Smooth muscle cell (in vitro differentiated cells): ENCODE measurements at regions not wholly inside any gene's neighbourhood (a gene's known extent, or its start where the extent isn't known, plus 50 kb on each side); places are given as distances from the start of the nearest gene placed in this dataset.
"Not testable (repeated sequence)": the region's sequence is repeated elsewhere in the genome, so short reads cannot be mapped to it uniquely, and the experiment has no call there.

Experiments
- DNase-seq: peaks from one replicate; lab custom pipeline; 2025; ENCODE audit not compliant: unreplicated experiment; lab: John Stamatoyannopoulos, UW
- H2AFZ ChIP-seq: fragments of 200-600 bp; sonication (generic); 2 replicates; pipeline ENCODE4 v1.6.0; 2016; ENCODE audit warnings: antibody characterized with exemption, low read depth, mild to moderate bottlenecking
- H3F3A ChIP-seq: fragments of 200-600 bp; sonication (generic); 2 replicates; pipeline ENCODE4 v1.6.0; 2017; ENCODE audit warnings: antibody characterized with exemption, low read depth
- H3K27ac ChIP-seq: fragments of 200-600 bp; sonication (generic); 2 replicates; pipeline ENCODE4 v1.5.1; 2016; ENCODE audit warnings: low read depth, mild to moderate bottlenecking
- H3K27me3 ChIP-seq: fragments of 200-600 bp; sonication (generic); 2 replicates; pipeline ENCODE4 v1.6.1; 2016; ENCODE audit warnings: low read depth, mild to moderate bottlenecking
- H3K36me3 ChIP-seq: fragments of 200-600 bp; sonication (generic); 2 replicates; pipeline ENCODE4 v1.5.1; 2016; ENCODE audit warnings: low read depth
- H3K4me1 ChIP-seq: fragments of 200-600 bp; sonication (generic); 2 replicates; pipeline ENCODE4 v1.5.1; 2016; ENCODE audit warnings: low read depth
- H3K4me2 ChIP-seq: fragments of 200-600 bp; sonication (generic); 2 replicates; pipeline ENCODE4 v1.6.0; 2016; ENCODE audit warnings: mild to moderate bottlenecking
- H3K4me3 ChIP-seq: fragments of 200-600 bp; sonication (generic); 2 replicates; pipeline ENCODE4 v1.5.1; 2016; ENCODE audit warnings: mild to moderate bottlenecking
- H3K79me2 ChIP-seq: fragments of 200-600 bp; sonication (generic); 2 replicates; pipeline ENCODE4 v1.6.0; 2016; ENCODE audit warnings: low read depth, mild to moderate bottlenecking
- H3K9ac ChIP-seq: fragments of 200-600 bp; sonication (generic); 2 replicates; pipeline ENCODE4 v1.6.0; 2016; ENCODE audit warnings: low read depth
- H3K9me3 ChIP-seq: fragments of 200-600 bp; sonication (generic); replicated peaks from 2 replicates; pipeline ENCODE4 v1.5.1; 2016; ENCODE audit warnings: low read depth
- H4K20me1 ChIP-seq: fragments of 200-600 bp; sonication (generic); 2 replicates; pipeline ENCODE4 v1.6.0; 2016; ENCODE audit warnings: low read depth
- CTCF ChIP-seq: fragments of 200-600 bp; sonication (generic); IDR thresholded peaks from 2 replicates; pipeline ENCODE4 v1.5.1; 2017; ENCODE audit warnings: borderline replicate concordance, mild to moderate bottlenecking, antibody characterized with exemption; ENCODE audit not compliant: insufficient read depth, poor library complexity, severe bottlenecking
- WGBS: methylation state at CpG from one replicate; pipeline ENCODE4 v1.1.7; 2016; ENCODE audit warnings: low lambda C conversion rate; 5-methylcytosine and 5-hydroxymethylcytosine counted together

- Histone ChIP-seq H3K4me2 (no peak overlapping the region), H3K9me3 (no peaks in the 10 kb centered on the region), H3K4me3 (no peak overlapping the region), H3K27ac (no peak overlapping the region), H3K36me3 (no peaks in the 10 kb centered on the region), H3F3A (no peaks in the 10 kb centered on the region), H3K79me2 (no peaks in the 10 kb centered on the region), H3K4me1 (no peaks in the 10 kb centered on the region), H3K27me3 (no peaks in the 10 kb centered on the region), H3K9ac (no peak overlapping the region), H4K20me1 (no peaks in the 10 kb centered on the region), H2AFZ (no peak overlapping the region)
- TF ChIP-seq CTCF = no peak
- no peak for DNase-seq
- WGBS = 90% methylated on average over 19 of the region's 19 CpGs
These were observed 438.9 kb upstream of the ZNF337 start for GRCh38 chr20:26135325-26136110.

GRCh38 chr20:26134606-26135005 is 438.0 kb upstream of the ZNF337 start:
- no peaks in the 10 kb centered on the region for H3K4me1 ChIP-seq
- 95% methylated on average over 9 of the region's 10 CpGs for WGBS
- no peaks in the 10 kb centered on the region for H4K20me1 ChIP-seq
- H3K36me3 ChIP-seq = no peaks in the 10 kb centered on the region
- no peak overlapping the region for H3K4me3 ChIP-seq
- H3K79me2 ChIP-seq = no peaks in the 10 kb centered on the region
- no peaks in the 10 kb centered on the region for H3F3A ChIP-seq
- no peak overlapping the region for H3K9ac ChIP-seq
- no peak overlapping the region for H2AFZ ChIP-seq
- no peaks in the 10 kb centered on the region for H3K27me3 ChIP-seq
- H3K4me2 ChIP-seq = no peak overlapping the region
- H3K9me3 ChIP-seq = no peaks in the 10 kb centered on the region
- TF ChIP-seq CTCF = no peak
- no peak overlapping the region for H3K27ac ChIP-seq
- no peak for DNase-seq

DNA sequence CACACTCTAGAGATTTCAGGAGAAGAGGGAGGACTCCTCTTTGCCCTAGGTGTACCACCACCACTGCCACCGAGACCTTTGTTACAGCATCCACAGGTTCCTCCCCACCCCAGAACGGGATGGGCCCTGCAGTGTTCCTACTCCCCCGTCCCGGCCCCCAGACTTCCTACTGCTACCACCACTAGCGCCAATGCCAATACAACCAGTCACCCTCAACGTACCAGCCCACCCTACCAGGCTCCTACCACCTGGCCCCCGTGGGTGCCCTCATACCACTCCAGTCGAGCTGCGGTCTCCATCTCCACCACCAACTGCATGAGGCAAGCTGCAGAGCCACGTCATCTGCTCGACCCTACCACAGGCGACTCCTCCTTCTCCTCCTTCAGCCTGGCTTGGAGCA is 437.1 kb upstream of the ZNF337 start:
- H3K27me3 ChIP-seq, H3K4me1 ChIP-seq, H2AFZ ChIP-seq, H3K79me2 ChIP-seq, H3K4me2 ChIP-seq, H3K36me3 ChIP-seq, H3K9me3 ChIP-seq, H3K9ac ChIP-seq, H3F3A ChIP-seq, H4K20me1 ChIP-seq, H3K4me3 ChIP-seq, DNase-seq, H3K27ac ChIP-seq: not testable (repeated sequence)
- WGBS = 89% methylated on average over 7 of the region's 12 CpGs

DNA sequence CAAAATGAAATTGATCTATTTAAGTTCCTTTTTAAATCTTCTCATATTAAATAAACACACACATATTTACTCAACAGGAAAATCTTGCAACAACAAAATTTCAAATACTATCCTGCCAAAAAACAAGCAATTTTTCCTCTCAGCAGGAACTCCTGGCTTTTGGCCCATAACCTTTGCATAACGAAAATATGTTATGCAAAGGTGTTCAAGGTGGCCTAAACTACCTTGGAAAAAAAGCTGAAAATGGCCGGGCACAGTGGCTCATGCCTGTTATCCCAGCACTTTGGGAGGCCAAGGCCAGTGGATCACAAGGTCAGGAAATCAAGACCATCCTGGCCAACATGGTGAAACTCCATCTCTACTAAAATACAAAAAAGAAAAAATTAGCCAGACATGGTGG is 424.3 kb upstream of the ZNF337 start:
- WGBS = 85% methylated on average over 2 of the region's 2 CpGs
- DNase-seq = not testable (repeated sequence)

GRCh38 chr20:26094498-26094897 is 397.8 kb upstream of the ZNF337 start:
- H3K9ac ChIP-seq, H3K36me3 ChIP-seq, H2AFZ ChIP-seq, H3K4me3 ChIP-seq, DNase-seq, H3K4me2 ChIP-seq, H3K27me3 ChIP-seq, H3K27ac ChIP-seq, H3F3A ChIP-seq, H4K20me1 ChIP-seq, H3K79me2 ChIP-seq, H3K9me3 ChIP-seq, H3K4me1 ChIP-seq: not testable (repeated sequence)
- 80% methylated on average over 1 of the region's 1 CpG for WGBS

More for the DNA sequence above, 424.3 kb upstream of the ZNF337 start:
- not testable (repeated sequence) for H4K20me1 ChIP-seq, H3K4me2 ChIP-seq, H3K36me3 ChIP-seq, H3F3A ChIP-seq, H3K4me3 ChIP-seq, H3K27ac ChIP-seq, H3K27me3 ChIP-seq, H3K9ac ChIP-seq, H3K9me3 ChIP-seq, H3K79me2 ChIP-seq, H3K4me1 ChIP-seq, H2AFZ ChIP-seq

DNA sequence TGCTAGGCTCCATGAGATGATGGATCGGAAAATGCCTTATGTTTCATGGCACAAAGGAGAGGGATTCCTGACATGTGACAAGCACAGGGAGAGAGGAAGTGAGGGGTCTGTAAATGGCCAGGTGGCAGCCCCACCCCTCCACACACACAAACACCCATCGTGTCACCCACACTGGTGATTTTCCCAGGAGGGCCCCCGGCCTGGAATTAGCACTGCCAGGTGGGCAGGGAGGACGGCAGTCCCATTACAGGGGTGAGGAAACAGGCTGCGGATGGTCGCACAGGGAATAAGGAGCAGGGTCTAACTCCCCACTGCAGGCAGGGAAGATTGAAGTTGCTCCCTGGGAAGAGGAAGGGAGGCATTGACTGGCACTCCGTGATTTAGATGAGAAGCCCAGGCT is 395.3 kb upstream of the ZNF337 start:
- H3K9me3 ChIP-seq, H3K79me2 ChIP-seq, H3K27me3 ChIP-seq, H3K4me1 ChIP-seq, H3F3A ChIP-seq, H3K4me2 ChIP-seq, H3K4me3 ChIP-seq, H2AFZ ChIP-seq, H3K36me3 ChIP-seq, H4K20me1 ChIP-seq, H3K9ac ChIP-seq, H3K27ac ChIP-seq, DNase-seq: not testable (repeated sequence)
- 87% methylated on average over 7 of the region's 7 CpGs for WGBS

DNA sequence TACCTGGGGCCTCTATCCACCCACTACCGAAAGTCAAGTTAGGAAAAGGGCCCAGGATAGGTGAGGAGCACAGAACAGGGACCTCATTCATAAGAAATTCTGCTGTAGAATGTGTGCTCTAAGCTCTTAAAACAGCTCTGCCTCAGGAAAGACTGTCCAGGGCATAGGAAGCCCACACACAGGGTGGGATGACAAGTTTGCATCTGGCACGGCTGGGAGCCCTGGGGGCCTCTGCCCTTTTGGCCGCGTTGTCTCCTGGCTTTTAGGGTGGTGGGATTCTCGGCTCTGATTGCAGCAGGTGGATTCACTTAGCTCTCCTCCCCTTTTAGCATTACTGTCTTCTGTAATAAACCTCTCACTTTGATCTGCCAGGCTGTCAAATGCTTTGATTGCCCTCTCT is 389.5 kb upstream of the ZNF337 start:
- not testable (repeated sequence) for H4K20me1 ChIP-seq, H2AFZ ChIP-seq, DNase-seq, H3K4me3 ChIP-seq, H3K9me3 ChIP-seq, H3K27me3 ChIP-seq, H3K79me2 ChIP-seq, H3K27ac ChIP-seq, H3K4me1 ChIP-seq, H3K4me2 ChIP-seq, H3K9ac ChIP-seq, H3K36me3 ChIP-seq, H3F3A ChIP-seq
- no CpG with 5 or more reads among the region's 5 CpGs for WGBS
